ENCODE measurements at regions not wholly inside any gene's neighbourhood (a gene's known extent, or its start where the extent isn't known, plus 50 kb on each side); places are given as distances from the start of the nearest gene placed in this dataset.

DNA sequence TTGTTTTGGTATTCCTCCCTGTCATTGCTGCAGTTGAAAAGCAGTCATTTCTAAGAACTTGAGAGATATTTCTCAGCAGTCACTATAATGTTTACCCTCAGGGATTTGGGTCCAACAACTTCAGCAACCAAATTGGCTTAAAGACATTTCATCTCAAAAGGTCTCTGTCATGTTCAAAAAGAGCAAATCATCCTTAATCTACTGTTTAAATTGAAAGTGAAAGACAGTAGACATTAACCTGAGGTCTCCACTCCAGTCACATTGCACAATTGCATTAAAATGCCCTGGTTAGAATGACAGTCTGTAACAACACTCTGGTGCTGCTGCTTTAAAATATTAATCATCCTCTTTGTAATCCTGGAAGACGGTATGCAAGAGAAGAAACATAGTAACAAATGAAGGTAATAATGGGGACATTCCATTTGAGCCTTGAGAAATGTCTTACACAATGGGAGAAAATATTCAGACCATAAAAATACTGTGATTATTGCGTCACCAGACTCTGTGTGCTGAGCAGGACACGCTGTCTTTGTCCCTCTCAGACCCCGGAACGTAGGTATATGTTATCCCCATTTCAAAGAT is 90.2 kb upstream of the UNC5C start:
- Histone ChIP-seq H3K9ac (no peak overlapping the region), H3K27ac (no peak overlapping the region), H3K4me3 (no peak overlapping the region), H3K4me1 (no peaks in the 10 kb centered on the region), H3K4me2 (no peak overlapping the region), H3K27me3 (no peaks in the 10 kb centered on the region), H3K9me3 (ENCODE audit: low read depth) (no peaks in the 10 kb centered on the region), H3K79me2 (ENCODE audit: low read depth) (no peaks in the 10 kb centered on the region), H4K20me1 (ENCODE audit: low read depth) (no peaks in the 10 kb centered on the region), H3K36me3 (no peaks in the 10 kb centered on the region), H3F3A (ENCODE audit: low read depth) (no peaks in the 10 kb centered on the region), H2AFZ (replicated peaks) (no peak overlapping the region)
- no peak for DNase-seq (ENCODE audit: low spot score)
- Mint-ChIP-seq H3K4me3 (no peak overlapping the region), H3K27ac (peak overlapping the region; percentile 61), H3K9me3 (no peaks in the 10 kb centered on the region), H3K4me1 (peaks cover 38% of the 10 kb centered on the region), H3K27me3 (ENCODE audit: insufficient read depth, low read depth) (no peaks in the 10 kb centered on the region), H3K36me3 (no peaks in the 10 kb centered on the region)
- no peak for TF ChIP-seq EZH2 (IDR thresholded peaks at IDR 0.05)
- TF ChIP-seq, protein P1, sequence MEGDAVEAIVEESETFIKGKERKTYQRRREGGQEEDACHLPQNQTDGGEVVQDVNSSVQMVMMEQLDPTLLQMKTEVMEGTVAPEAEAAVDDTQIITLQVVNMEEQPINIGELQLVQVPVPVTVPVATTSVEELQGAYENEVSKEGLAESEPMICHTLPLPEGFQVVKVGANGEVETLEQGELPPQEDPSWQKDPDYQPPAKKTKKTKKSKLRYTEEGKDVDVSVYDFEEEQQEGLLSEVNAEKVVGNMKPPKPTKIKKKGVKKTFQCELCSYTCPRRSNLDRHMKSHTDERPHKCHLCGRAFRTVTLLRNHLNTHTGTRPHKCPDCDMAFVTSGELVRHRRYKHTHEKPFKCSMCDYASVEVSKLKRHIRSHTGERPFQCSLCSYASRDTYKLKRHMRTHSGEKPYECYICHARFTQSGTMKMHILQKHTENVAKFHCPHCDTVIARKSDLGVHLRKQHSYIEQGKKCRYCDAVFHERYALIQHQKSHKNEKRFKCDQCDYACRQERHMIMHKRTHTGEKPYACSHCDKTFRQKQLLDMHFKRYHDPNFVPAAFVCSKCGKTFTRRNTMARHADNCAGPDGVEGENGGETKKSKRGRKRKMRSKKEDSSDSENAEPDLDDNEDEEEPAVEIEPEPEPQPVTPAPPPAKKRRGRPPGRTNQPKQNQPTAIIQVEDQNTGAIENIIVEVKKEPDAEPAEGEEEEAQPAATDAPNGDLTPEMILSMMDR (IDR thresholded peaks at IDR 0.05) = no peak
- TF ChIP-seq EZH2phosphoT487 (IDR thresholded peaks at IDR 0.05) = no peak

GRCh38 chr4:95637043-95637600 is 88.3 kb upstream of the UNC5C start:
- H3K4me3 ChIP-seq = no peak overlapping the region
- peaks cover 38% of the 10 kb centered on the region for H3K4me1 Mint-ChIP-seq
- H3K9me3 ChIP-seq (ENCODE audit: low read depth) = no peaks in the 10 kb centered on the region
- no peak overlapping the region for H3K9ac ChIP-seq
- no peaks in the 10 kb centered on the region for H3F3A ChIP-seq (ENCODE audit: low read depth)
- TF ChIP-seq, protein P1 (IDR thresholded peaks at IDR 0.05) = peak; percentile 55
- no peak for TF ChIP-seq EZH2 (IDR thresholded peaks at IDR 0.05)
- H3K27ac ChIP-seq = no peak overlapping the region
- no peaks in the 10 kb centered on the region for H3K4me1 ChIP-seq
- no peak overlapping the region for H3K4me3 Mint-ChIP-seq
- H4K20me1 ChIP-seq (ENCODE audit: low read depth) = no peaks in the 10 kb centered on the region
- DNase-seq (ENCODE audit: low spot score) = peak; percentile 55
- H2AFZ ChIP-seq (replicated peaks) = peak overlapping the region; percentile 86
- H3K79me2 ChIP-seq (ENCODE audit: low read depth) = no peaks in the 10 kb centered on the region
- H3K36me3 Mint-ChIP-seq = no peaks in the 10 kb centered on the region
- H3K36me3 ChIP-seq = no peaks in the 10 kb centered on the region
- H3K9me3 Mint-ChIP-seq = no peaks in the 10 kb centered on the region
- no peak overlapping the region for H3K27ac Mint-ChIP-seq
- no peaks in the 10 kb centered on the region for H3K27me3 Mint-ChIP-seq (ENCODE audit: insufficient read depth, low read depth)
- no peaks in the 10 kb centered on the region for H3K27me3 ChIP-seq
- H3K4me2 ChIP-seq = no peak overlapping the region

- Mint-ChIP-seq H3K9me3 (no peaks in the 10 kb centered on the region), H3K27ac (no peak overlapping the region), H3K27me3 (ENCODE audit: insufficient read depth, low read depth) (no peaks in the 10 kb centered on the region), H3K36me3 (no peaks in the 10 kb centered on the region), H3K4me3 (no peak overlapping the region), H3K4me1 (peaks cover 34% of the 10 kb centered on the region)
- TF ChIP-seq EZH2phosphoT487 (IDR thresholded peaks at IDR 0.05) = no peak
- TF ChIP-seq, protein P1 (IDR thresholded peaks at IDR 0.05) = no peak
- no peak for TF ChIP-seq EZH2 (IDR thresholded peaks at IDR 0.05)
- Histone ChIP-seq H3K27ac (no peak overlapping the region), H3K4me1 (no peaks in the 10 kb centered on the region), H3K9ac (no peak overlapping the region), H3F3A (ENCODE audit: low read depth) (no peaks in the 10 kb centered on the region), H3K4me2 (no peak overlapping the region), H2AFZ (replicated peaks) (no peak overlapping the region), H3K9me3 (ENCODE audit: low read depth) (no peaks in the 10 kb centered on the region), H3K4me3 (no peak overlapping the region), H3K79me2 (ENCODE audit: low read depth) (no peaks in the 10 kb centered on the region), H3K27me3 (no peaks in the 10 kb centered on the region), H4K20me1 (ENCODE audit: low read depth) (no peaks in the 10 kb centered on the region), H3K36me3 (no peaks in the 10 kb centered on the region)
- no peak for DNase-seq (ENCODE audit: low spot score)
These were observed 87.3 kb upstream of the UNC5C start for GRCh38 chr4:95636061-95636460.
